ENCODE measurements at regions not wholly inside any gene's neighbourhood (a gene's known extent, or its start where the extent isn't known, plus 50 kb on each side); places are given as distances from the start of the nearest gene placed in this dataset.

- no peak for DNase-seq (ENCODE audit: extremely low read depth, low read depth)
Observed at GRCh38 chr10:123549761-123550454, 116.2 kb upstream of the GPR26 start.

GRCh38 chr10:123550675-123551096 is 115.5 kb upstream of the GPR26 start:
- DNase-seq (ENCODE audit: extremely low read depth, low read depth) = no peak

GRCh38 chr10:123551259-123551658 is 114.9 kb upstream of the GPR26 start:
- DNase-seq (ENCODE audit: extremely low read depth, low read depth) = no peak

- DNase-seq (ENCODE audit: extremely low read depth, low read depth) = no peak
Observed at GRCh38 chr10:123552760-123553554, 113.2 kb upstream of the GPR26 start.

GRCh38 chr10:123553810-123554430 is 112.2 kb upstream of the GPR26 start:
- DNase-seq (ENCODE audit: extremely low read depth, low read depth) = no peak

- no peak for DNase-seq (ENCODE audit: extremely low read depth, low read depth)
Observed at GRCh38 chr10:123554656-123555055, 111.5 kb upstream of the GPR26 start.

- DNase-seq (ENCODE audit: extremely low read depth, low read depth) = no peak
Observed at GRCh38 chr10:123555616-123556015, 110.5 kb upstream of the GPR26 start.

GRCh38 chr10:123556049-123556448 is 110.1 kb upstream of the GPR26 start:
- DNase-seq (ENCODE audit: extremely low read depth, low read depth) = no peak

GRCh38 chr10:123556736-123557135 is 109.4 kb upstream of the GPR26 start:
- DNase-seq (ENCODE audit: extremely low read depth, low read depth) = no peak

- no peak for DNase-seq (ENCODE audit: extremely low read depth, low read depth)
Observed at GRCh38 chr10:123557366-123558108, 108.6 kb upstream of the GPR26 start.

GRCh38 chr10:123558651-123559050 is 107.5 kb upstream of the GPR26 start:
- no peak for DNase-seq (ENCODE audit: extremely low read depth, low read depth)

GRCh38 chr10:123559066-123559822 is 106.9 kb upstream of the GPR26 start:
- DNase-seq (ENCODE audit: extremely low read depth, low read depth) = peak; percentile 64

- DNase-seq (ENCODE audit: extremely low read depth, low read depth) = no peak
Observed at GRCh38 chr10:123559823-123560092, 106.4 kb upstream of the GPR26 start.

GRCh38 chr10:123560301-123561140 is 105.6 kb upstream of the GPR26 start:
- no peak for DNase-seq (ENCODE audit: extremely low read depth, low read depth)

GRCh38 chr10:123561141-123561440 is 105.1 kb upstream of the GPR26 start:
- no peak for DNase-seq (ENCODE audit: extremely low read depth, low read depth)

GRCh38 chr10:123562387-123562786 is 103.8 kb upstream of the GPR26 start:
- DNase-seq (ENCODE audit: extremely low read depth, low read depth) = no peak

GRCh38 chr10:123562811-123563580 is 103.2 kb upstream of the GPR26 start:
- DNase-seq (ENCODE audit: extremely low read depth, low read depth) = no peak

- no peak for DNase-seq (ENCODE audit: extremely low read depth, low read depth)
Observed at GRCh38 chr10:123563581-123563855, 102.6 kb upstream of the GPR26 start.

- no peak for DNase-seq (ENCODE audit: extremely low read depth, low read depth)
Observed at GRCh38 chr10:123563994-123564393, 102.2 kb upstream of the GPR26 start.

All from NCI-H460 (cell line).